GM10266 (cell line): ENCODE measurements at regions not wholly inside any gene's neighbourhood (a gene's known extent, or its start where the extent isn't known, plus 50 kb on each side); places are given as distances from the start of the nearest gene placed in this dataset.
"Not testable (repeated sequence)": the region's sequence is repeated elsewhere in the genome, so short reads cannot be mapped to it uniquely, and the experiment has no call there.

Experiments
- DNase-seq: peaks from one replicate; pipeline ENCODE4 v3.0.0; 2012; ENCODE audit errors: extremely low spot score
- TF ChIP-seq, protein P1 (sequence below): IDR thresholded peaks from 2 replicates; pipeline ENCODE4 v1.5.1; 2012; ENCODE audit warnings: mild to moderate bottlenecking, low read depth; ENCODE audit not compliant: control insufficient read depth, insufficient read depth; ENCODE audit errors: missing control alignments

DNA sequence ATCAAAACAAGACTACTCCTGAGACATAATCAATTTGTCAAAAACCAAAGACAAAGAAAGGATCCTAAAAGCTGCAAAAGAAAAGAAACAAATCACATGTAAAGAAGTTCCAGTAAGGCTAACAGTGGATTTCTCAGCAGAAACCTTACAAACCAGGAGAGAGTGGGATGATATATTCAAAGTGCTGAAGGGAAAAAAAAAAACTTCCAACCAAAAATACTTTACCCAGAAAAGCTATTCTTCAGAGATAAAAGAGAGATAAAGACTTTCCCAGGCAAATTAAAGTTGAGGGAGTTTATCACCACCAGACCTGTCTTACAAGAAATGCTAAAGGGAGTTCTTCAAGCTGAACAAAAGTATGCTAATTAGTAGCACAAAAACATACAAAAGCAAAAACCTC lies 91.9 kb upstream of the PPP2R5C start:
- TF ChIP-seq, protein P1, sequence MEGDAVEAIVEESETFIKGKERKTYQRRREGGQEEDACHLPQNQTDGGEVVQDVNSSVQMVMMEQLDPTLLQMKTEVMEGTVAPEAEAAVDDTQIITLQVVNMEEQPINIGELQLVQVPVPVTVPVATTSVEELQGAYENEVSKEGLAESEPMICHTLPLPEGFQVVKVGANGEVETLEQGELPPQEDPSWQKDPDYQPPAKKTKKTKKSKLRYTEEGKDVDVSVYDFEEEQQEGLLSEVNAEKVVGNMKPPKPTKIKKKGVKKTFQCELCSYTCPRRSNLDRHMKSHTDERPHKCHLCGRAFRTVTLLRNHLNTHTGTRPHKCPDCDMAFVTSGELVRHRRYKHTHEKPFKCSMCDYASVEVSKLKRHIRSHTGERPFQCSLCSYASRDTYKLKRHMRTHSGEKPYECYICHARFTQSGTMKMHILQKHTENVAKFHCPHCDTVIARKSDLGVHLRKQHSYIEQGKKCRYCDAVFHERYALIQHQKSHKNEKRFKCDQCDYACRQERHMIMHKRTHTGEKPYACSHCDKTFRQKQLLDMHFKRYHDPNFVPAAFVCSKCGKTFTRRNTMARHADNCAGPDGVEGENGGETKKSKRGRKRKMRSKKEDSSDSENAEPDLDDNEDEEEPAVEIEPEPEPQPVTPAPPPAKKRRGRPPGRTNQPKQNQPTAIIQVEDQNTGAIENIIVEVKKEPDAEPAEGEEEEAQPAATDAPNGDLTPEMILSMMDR, result no peak
- no peak for DNase-seq

DNA sequence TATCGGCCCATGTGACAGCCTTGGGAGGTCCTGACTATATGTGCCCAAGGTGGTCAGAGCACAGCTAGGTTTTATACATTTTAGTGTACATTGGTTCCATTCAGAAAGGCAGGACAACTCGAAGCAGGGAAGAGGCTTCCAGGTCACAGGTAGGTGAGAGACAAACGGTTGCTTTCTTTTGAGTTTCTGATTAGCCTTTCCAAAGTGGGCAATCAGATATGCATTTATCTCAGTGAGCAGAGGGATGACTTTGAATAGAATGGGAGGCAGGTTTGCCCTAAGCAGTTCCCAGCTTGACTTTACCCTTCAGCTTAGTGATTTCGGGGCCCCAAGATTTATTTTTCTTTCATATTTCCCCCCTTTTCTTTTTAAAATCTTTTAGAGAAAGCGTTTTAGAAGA lies 87.6 kb upstream of the PPP2R5C start:
- no peak for DNase-seq
- TF ChIP-seq, protein P1, result no peak

DNA sequence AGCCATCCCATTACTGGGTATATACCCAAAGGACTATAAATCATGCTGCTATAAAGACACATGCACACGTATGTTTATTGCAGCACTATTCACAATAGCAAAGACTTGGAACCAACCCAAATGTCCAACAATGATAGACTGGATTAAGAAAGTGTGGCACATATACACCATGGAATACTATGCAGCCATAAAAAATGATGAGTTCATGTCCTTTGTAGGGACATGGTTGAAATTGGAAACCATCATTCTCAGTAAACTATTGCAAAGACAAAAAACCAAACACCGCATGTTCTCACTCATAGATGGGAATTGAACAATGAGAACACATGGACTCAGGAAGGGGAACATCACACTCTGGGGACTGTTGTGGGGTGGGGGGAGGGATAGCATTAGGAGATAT lies 85.7 kb upstream of the PPP2R5C start:
- DNase-seq, result not testable (repeated sequence)

DNA sequence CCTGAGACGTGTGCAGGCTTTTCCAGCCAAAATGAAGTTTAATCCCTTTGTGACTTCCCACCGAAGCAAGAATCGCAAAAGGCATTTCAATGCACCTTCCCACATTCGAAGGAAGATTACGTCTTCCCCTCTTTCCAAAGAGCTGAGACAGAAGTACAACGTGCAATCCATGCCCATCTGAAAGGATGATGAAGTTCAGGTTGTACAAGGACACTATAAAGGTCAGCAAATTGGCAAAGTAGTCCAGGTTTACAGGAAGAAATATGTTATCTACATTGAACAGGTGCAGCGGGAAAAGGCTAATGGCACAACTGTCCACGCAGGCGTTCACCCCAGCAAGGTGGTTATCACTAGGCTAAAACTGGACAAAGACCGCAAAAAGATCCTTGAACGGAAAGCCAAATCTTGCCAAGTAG lies 83.6 kb upstream of the PPP2R5C start:
- not testable (repeated sequence) for DNase-seq

DNA sequence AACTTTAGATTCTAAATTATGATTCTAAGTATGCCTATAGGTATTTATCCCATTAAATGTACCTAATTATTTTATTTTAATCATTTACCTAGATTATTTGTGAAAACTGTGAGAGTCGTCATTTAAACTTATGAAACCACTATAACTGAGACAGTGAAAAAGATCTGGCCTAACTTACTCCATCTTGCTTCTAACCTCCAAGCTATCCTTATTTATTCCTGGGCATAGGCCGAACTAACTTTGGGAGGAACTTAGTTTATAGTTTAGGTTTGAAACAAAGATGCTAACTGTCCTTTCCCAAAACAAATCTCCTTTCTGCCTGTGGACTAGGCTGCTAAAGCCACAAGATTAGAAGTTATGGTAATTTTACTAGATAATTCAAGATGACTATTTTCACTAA lies 79.7 kb upstream of the PPP2R5C start:
- DNase-seq, result no peak
- TF ChIP-seq, protein P1, result no peak

DNA sequence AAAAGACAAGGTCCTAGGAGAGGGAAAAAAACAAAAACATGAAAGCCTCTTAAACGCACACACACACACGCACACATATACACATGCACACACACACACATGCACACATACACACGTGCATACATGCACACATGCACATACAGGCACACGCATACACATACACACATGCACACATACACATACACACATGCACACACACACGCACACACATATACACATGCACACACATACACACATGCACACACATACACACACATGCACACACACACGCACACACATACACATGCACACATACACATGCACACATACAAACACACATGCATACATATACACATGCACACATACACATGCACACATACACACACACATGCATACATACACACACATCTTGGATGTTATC lies 78.1 kb upstream of the PPP2R5C start:
- DNase-seq, result no peak
- TF ChIP-seq, protein P1, result no peak

DNA sequence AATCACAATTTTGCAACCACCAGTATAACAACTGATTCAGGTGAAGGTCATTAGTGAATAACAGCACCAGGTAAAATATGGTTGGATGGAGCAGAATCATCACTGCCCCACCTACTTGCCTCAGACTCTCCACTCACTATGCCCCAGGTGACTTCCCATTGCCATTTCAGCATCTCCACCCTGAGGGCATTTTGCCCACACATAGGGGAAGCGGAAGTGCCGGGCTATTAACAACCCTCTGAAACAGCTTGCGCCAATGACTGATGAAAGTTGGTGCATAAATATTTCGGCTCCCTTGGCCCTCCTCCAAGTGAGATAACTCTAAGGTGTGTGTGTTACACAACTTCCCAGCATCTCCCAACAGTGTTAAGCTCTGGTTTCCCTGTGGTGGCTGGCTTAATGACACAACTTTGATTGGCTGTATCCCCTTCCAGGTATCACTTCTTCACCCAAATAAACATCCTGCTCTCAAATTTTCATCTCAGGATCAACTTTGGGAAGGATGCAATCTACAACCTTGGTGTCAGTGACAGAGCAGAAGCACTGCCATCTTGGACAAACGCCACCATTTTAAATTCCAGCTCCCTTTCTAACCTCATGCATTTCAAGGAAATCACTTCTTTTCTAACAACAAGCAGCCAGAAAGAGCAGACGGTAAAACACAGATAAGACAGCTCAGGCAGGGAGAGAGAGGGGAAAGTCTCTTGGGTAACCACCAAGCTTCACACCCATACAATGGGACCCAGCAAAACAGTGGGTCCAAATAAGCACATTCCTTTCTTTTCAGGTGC lies 73.6 kb upstream of the PPP2R5C start:
- no peak for DNase-seq
- TF ChIP-seq, protein P1, result no peak

DNA sequence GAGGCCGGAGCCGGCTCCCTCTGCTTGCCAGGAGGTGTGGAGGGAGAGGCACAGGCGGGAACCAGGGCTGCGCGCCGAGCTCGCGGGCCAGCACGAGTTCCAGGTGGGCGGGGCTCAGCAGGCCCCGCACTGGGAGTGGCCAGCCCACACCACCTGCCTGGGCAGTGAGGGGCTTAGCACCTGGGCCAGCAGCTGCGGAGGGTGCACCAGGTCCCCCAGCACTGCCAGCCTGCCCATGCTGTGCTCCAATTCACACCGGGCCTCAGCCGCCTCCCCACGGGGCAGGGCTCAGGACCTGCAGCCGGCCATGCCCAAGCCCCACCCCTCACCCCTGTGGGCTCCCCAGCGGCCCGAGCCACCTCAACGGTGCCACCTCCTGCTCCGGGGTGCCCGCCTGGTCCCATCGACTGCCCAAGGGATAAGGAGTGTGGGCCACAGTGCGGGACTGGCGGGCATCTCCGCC lies 72.4 kb upstream of the PPP2R5C start:
- DNase-seq, result no peak
- TF ChIP-seq, protein P1, result no peak

DNA sequence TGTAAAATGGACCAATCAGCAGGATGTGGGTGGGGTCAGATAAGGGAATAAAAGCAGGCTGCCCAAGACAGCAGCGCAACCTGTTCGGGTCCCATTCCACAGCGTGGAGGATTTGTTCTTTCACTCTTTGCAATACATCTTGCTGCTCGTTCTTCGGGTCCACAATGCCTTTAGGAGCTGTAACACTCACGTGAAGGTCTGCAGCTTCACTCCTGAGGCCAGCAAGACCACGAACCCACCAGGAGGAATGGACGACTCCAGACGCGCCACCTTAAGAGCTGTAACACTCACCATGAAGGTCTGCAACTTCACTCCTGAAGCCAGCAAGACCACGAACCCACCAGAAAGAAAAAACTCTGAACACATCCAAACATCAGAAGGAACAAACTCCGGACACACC lies 71.5 kb upstream of the PPP2R5C start:
- DNase-seq, result not testable (repeated sequence)
